ENCODE measurements at regions not wholly inside any gene's neighbourhood (a gene's known extent, or its start where the extent isn't known, plus 50 kb on each side); places are given as distances from the start of the nearest gene placed in this dataset.
"Not testable (repeated sequence)": the region's sequence is repeated elsewhere in the genome, so short reads cannot be mapped to it uniquely, and the experiment has no call there.

DNA sequence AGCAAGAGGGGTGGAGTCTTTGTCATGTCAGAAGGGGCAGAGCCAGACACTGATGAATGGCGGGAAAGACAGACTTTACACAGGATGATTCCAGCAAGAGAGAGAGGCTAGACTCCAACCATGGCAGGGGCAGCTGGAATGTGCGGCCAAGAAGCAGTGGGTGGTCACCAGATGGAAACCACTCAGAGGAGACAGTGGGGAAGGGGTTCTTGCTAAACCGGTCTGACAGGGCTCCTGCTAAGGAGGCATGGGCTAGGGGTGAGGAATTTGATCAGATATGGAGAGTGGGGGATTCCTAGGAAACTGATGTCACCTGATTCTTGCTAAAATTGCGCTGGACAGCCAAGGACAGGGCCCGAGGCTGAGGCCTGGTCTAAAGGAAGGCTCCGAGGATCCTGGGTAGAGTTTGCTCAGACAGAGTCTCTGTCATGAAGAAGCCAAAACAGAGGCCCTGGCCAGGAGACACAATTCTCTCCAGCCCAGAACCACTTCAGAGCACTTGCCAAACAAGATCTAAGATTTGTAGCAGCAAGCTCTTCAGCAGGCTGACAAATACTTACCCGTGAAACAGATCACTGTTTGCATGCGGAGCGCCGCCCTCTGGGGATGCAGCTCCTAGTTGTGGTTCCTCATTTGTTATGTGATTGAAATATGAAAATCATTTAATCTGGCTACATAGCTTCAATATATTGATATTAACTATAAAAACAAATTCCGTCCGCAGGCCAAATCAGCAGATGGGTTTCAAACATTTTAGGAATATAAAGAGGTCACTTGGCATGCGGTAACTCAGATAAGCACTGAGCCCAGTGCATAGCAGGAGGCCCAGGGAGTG lies 377.0 kb downstream of the TCERG1L start:
- Histone ChIP-seq H3K9me3 (ENCODE audit: control insufficient read depth, insufficient read depth, low read length) (no peaks in the 10 kb centered on the region), H3K27me3 (ENCODE audit: control insufficient read depth, insufficient read depth, low read length) (peaks cover 4% of the 10 kb centered on the region), H3K9ac (ENCODE audit: low read depth, low read length) (no peak overlapping the region), H3K4me3 (ENCODE audit: low read depth, low read length) (no peak overlapping the region), H3K4me1 (ENCODE audit: control insufficient read depth, insufficient read depth, low read length) (peaks cover 15% of the 10 kb centered on the region), H3K36me3 (ENCODE audit: control insufficient read depth, insufficient read depth, low read length) (no peaks in the 10 kb centered on the region)

- H3K9me3 ChIP-seq (ENCODE audit: control insufficient read depth, insufficient read depth, low read length), result no peaks in the 10 kb centered on the region
- H3K4me3 ChIP-seq (ENCODE audit: low read depth, low read length), result no peak overlapping the region
- H3K27me3 ChIP-seq (ENCODE audit: control insufficient read depth, insufficient read depth, low read length), result peaks cover 4% of the 10 kb centered on the region
- H3K4me1 ChIP-seq (ENCODE audit: control insufficient read depth, insufficient read depth, low read length), result peaks cover 15% of the 10 kb centered on the region
- H3K36me3 ChIP-seq (ENCODE audit: control insufficient read depth, insufficient read depth, low read length), result no peaks in the 10 kb centered on the region
- H3K9ac ChIP-seq (ENCODE audit: low read depth, low read length), result no peak overlapping the region
These were observed 376.4 kb downstream of the TCERG1L start for GRCh38 chr10:130935128-130935439.

- no peaks in the 10 kb centered on the region for H3K9me3 ChIP-seq (ENCODE audit: control insufficient read depth, insufficient read depth, low read length)
- no peaks in the 10 kb centered on the region for H3K36me3 ChIP-seq (ENCODE audit: control insufficient read depth, insufficient read depth, low read length)
- peaks cover 4% of the 10 kb centered on the region for H3K27me3 ChIP-seq (ENCODE audit: control insufficient read depth, insufficient read depth, low read length)
- H3K4me1 ChIP-seq (ENCODE audit: control insufficient read depth, insufficient read depth, low read length), result peaks cover 15% of the 10 kb centered on the region
- H3K4me3 ChIP-seq (ENCODE audit: low read depth, low read length), result no peak overlapping the region
- no peak overlapping the region for H3K9ac ChIP-seq (ENCODE audit: low read depth, low read length)
These were observed 375.5 kb downstream of the TCERG1L start for GRCh38 chr10:130935897-130936550.

DNA sequence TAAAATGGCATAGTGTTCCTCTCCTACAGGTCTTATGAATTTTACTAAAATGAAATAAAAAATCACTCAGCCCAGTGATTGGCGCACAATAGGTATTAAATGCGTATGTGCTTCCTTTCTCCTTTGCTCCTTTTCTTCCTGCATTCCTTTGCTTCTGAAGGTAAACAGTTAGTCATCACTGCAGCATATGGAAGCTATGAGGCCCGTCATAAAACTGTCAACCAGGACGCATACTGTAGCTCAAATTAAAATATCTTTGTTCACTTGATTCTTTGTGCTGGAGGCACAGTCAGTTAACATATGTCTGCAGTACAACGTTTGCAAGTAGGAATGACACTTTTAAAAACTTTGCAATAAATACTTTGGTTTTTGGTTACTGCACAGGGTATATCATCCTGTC lies 374.7 kb downstream of the TCERG1L start:
- peaks cover 15% of the 10 kb centered on the region for H3K4me1 ChIP-seq (ENCODE audit: control insufficient read depth, insufficient read depth, low read length)
- H3K27me3 ChIP-seq (ENCODE audit: control insufficient read depth, insufficient read depth, low read length), result peaks cover under 1% of the 10 kb centered on the region
- no peaks in the 10 kb centered on the region for H3K36me3 ChIP-seq (ENCODE audit: control insufficient read depth, insufficient read depth, low read length)
- H3K9ac ChIP-seq (ENCODE audit: low read depth, low read length), result no peak overlapping the region
- no peak overlapping the region for H3K4me3 ChIP-seq (ENCODE audit: low read depth, low read length)
- H3K9me3 ChIP-seq (ENCODE audit: control insufficient read depth, insufficient read depth, low read length), result no peaks in the 10 kb centered on the region

DNA sequence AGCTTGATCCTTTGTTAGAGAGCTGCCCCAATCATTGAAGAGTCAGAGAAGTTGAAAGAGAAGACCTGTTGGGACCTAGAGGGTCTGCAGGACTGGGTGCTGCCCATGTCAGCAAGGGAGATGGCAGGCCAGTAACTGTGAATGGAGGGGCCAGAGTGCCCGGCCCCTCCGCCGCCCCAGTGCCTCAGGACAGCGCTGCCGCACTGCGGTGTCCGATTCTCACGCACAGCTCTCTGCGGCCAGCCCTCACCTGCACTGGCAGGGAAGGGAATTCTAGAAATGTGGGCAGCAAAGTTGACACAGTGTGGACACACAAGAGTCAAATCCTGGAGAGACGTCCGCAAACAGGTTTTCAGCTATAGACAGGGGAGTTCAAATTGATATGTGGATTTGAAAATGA lies 373.5 kb downstream of the TCERG1L start:
- no peaks in the 10 kb centered on the region for H3K36me3 ChIP-seq (ENCODE audit: control insufficient read depth, insufficient read depth, low read length)
- H3K4me3 ChIP-seq (ENCODE audit: low read depth, low read length), result no peak overlapping the region
- H3K27me3 ChIP-seq (ENCODE audit: control insufficient read depth, insufficient read depth, low read length), result no peaks in the 10 kb centered on the region
- H3K9ac ChIP-seq (ENCODE audit: low read depth, low read length), result no peak overlapping the region
- H3K4me1 ChIP-seq (ENCODE audit: control insufficient read depth, insufficient read depth, low read length), result peaks cover 15% of the 10 kb centered on the region
- H3K9me3 ChIP-seq (ENCODE audit: control insufficient read depth, insufficient read depth, low read length), result no peaks in the 10 kb centered on the region

- not testable (repeated sequence) for H3K4me3 ChIP-seq (ENCODE audit: low read depth, low read length); H3K9me3 ChIP-seq (ENCODE audit: control insufficient read depth, insufficient read depth, low read length); H3K36me3 ChIP-seq (ENCODE audit: control insufficient read depth, insufficient read depth, low read length); H3K9ac ChIP-seq (ENCODE audit: low read depth, low read length); H3K27me3 ChIP-seq (ENCODE audit: control insufficient read depth, insufficient read depth, low read length)
- peaks cover 15% of the 10 kb centered on the region for H3K4me1 ChIP-seq (ENCODE audit: control insufficient read depth, insufficient read depth, low read length)
These were observed 372.6 kb downstream of the TCERG1L start for GRCh38 chr10:130938891-130939290.

- H3K9me3 ChIP-seq (ENCODE audit: control insufficient read depth, insufficient read depth, low read length), result no peaks in the 10 kb centered on the region
- H3K36me3 ChIP-seq (ENCODE audit: control insufficient read depth, insufficient read depth, low read length), result no peaks in the 10 kb centered on the region
- H3K4me1 ChIP-seq (ENCODE audit: control insufficient read depth, insufficient read depth, low read length), result no peaks in the 10 kb centered on the region
- H3K9ac ChIP-seq (ENCODE audit: low read depth, low read length), result no peak overlapping the region
- H3K27me3 ChIP-seq (ENCODE audit: control insufficient read depth, insufficient read depth, low read length), result no peaks in the 10 kb centered on the region
- no peak overlapping the region for H3K4me3 ChIP-seq (ENCODE audit: low read depth, low read length)
These were observed 369.6 kb downstream of the TCERG1L start for GRCh38 chr10:130941886-130942285.

GRCh38 chr10:130952086-130952485 lies 359.4 kb downstream of the TCERG1L start:
- no peak overlapping the region for H3K9ac ChIP-seq (ENCODE audit: low read depth, low read length)
- no peaks in the 10 kb centered on the region for H3K4me1 ChIP-seq (ENCODE audit: control insufficient read depth, insufficient read depth, low read length)
- no peaks in the 10 kb centered on the region for H3K9me3 ChIP-seq (ENCODE audit: control insufficient read depth, insufficient read depth, low read length)
- H3K36me3 ChIP-seq (ENCODE audit: control insufficient read depth, insufficient read depth, low read length), result no peaks in the 10 kb centered on the region
- no peak overlapping the region for H3K4me3 ChIP-seq (ENCODE audit: low read depth, low read length)
- no peaks in the 10 kb centered on the region for H3K27me3 ChIP-seq (ENCODE audit: control insufficient read depth, insufficient read depth, low read length)

DNA sequence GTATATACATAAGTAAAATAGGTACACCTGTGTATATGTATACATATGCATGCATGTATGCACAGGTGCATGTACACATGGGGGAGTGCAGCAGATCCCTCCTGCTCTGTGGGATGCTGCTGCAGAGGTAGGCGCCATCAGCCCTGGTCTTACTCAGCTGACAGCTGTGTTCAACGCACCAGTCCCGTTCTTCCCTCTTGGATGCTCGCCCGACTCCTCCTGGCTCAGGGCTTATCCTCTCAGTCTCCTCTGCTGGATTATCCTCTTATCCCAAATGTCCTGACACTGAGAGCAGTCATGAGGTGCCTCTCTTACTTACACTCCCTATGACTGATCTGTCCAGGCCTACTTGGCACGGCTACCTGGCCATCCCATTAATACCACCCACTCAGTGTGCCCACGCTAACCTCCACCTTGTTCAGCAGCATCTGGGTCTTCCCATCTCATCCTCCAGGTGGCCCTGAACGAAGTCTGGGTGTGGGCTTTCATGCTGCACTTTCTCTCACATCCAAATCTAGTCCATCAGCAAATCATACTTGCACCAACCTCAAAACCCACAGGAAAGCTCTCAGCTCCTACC lies 357.1 kb downstream of the TCERG1L start:
- no peaks in the 10 kb centered on the region for H3K27me3 ChIP-seq (ENCODE audit: control insufficient read depth, insufficient read depth, low read length)
- no peaks in the 10 kb centered on the region for H3K9me3 ChIP-seq (ENCODE audit: control insufficient read depth, insufficient read depth, low read length)
- no peaks in the 10 kb centered on the region for H3K36me3 ChIP-seq (ENCODE audit: control insufficient read depth, insufficient read depth, low read length)
- H3K4me3 ChIP-seq (ENCODE audit: low read depth, low read length), result no peak overlapping the region
- no peak overlapping the region for H3K9ac ChIP-seq (ENCODE audit: low read depth, low read length)
- no peaks in the 10 kb centered on the region for H3K4me1 ChIP-seq (ENCODE audit: control insufficient read depth, insufficient read depth, low read length)

DNA sequence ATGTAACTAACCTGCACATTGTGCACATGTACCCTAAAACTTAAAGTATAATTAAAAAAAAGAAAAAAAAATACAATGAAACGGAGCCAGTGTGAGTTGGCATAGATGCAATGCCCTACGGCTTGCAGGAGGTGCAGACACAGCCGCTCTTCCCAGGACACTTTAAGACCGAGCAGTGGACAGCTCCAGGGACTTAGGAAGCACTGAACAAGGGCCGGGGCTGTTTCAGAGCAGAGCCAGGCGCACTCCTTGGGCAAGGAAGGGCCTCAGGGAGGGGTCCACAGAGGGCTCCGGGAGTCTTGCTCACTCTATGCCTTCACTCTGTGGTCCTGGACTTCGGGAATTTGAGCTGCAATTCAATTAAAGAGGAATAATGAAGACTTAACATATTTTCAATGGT lies 355.3 kb downstream of the TCERG1L start:
- H3K36me3 ChIP-seq (ENCODE audit: control insufficient read depth, insufficient read depth, low read length), result no peaks in the 10 kb centered on the region
- no peaks in the 10 kb centered on the region for H3K9me3 ChIP-seq (ENCODE audit: control insufficient read depth, insufficient read depth, low read length)
- H3K4me1 ChIP-seq (ENCODE audit: control insufficient read depth, insufficient read depth, low read length), result no peaks in the 10 kb centered on the region
- H3K27me3 ChIP-seq (ENCODE audit: control insufficient read depth, insufficient read depth, low read length), result no peaks in the 10 kb centered on the region
- H3K4me3 ChIP-seq (ENCODE audit: low read depth, low read length), result no peak overlapping the region
- H3K9ac ChIP-seq (ENCODE audit: low read depth, low read length), result no peak overlapping the region

- H3K36me3 ChIP-seq (ENCODE audit: control insufficient read depth, insufficient read depth, low read length), result no peaks in the 10 kb centered on the region
- no peaks in the 10 kb centered on the region for H3K27me3 ChIP-seq (ENCODE audit: control insufficient read depth, insufficient read depth, low read length)
- H3K9ac ChIP-seq (ENCODE audit: low read depth, low read length), result no peak overlapping the region
- no peaks in the 10 kb centered on the region for H3K9me3 ChIP-seq (ENCODE audit: control insufficient read depth, insufficient read depth, low read length)
- H3K4me3 ChIP-seq (ENCODE audit: low read depth, low read length), result no peak overlapping the region
- no peaks in the 10 kb centered on the region for H3K4me1 ChIP-seq (ENCODE audit: control insufficient read depth, insufficient read depth, low read length)
These were observed 354.1 kb downstream of the TCERG1L start for GRCh38 chr10:130957423-130957822.

DNA sequence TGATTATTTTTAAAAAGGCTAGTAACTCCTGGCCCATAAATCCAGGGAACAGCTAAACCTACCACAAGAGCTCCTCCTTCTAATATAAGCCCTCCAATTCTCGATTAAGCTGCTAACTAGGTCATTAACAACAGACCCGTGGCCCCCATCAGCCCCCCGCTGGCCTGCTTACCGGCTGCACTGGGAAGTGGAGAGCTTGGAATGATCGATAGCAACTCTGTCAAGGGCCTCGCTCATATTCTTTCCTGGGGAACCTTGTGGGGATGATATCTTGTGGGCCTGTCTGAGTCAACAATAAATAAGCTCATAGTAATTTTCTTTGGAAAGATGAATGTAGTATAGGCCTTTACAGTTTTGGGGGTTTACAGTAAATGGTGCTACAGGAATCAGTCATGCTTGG lies 353.5 kb downstream of the TCERG1L start:
- Histone ChIP-seq H3K9ac (ENCODE audit: low read depth, low read length) (no peak overlapping the region), H3K36me3 (ENCODE audit: control insufficient read depth, insufficient read depth, low read length) (no peaks in the 10 kb centered on the region), H3K9me3 (ENCODE audit: control insufficient read depth, insufficient read depth, low read length) (no peaks in the 10 kb centered on the region), H3K4me3 (ENCODE audit: low read depth, low read length) (no peak overlapping the region), H3K4me1 (ENCODE audit: control insufficient read depth, insufficient read depth, low read length) (no peaks in the 10 kb centered on the region), H3K27me3 (ENCODE audit: control insufficient read depth, insufficient read depth, low read length) (no peaks in the 10 kb centered on the region)
